Naive thymus-derived CD8-positive, alpha-beta T cell (primary cell): ENCODE measurements at regions not wholly inside any gene's neighbourhood (a gene's known extent, or its start where the extent isn't known, plus 50 kb on each side); places are given as distances from the start of the nearest gene placed in this dataset.

ENCODE experiments used
- ATAC-seq, 2 donors: fragments of 150-1000 bp; cut with Tn5 transposase in 1 of 2; sonication (Bioruptor Pico), chemical (Tn5 transposase) in 1 of 2; 1 replicate in 1 of 2; 2 replicates in 1 of 2; pipeline ENCODE4 v1.10.0; 2021; ENCODE audit warnings: mild to moderate bottlenecking in 2 of 2, moderate library complexity in 2 of 2
- POLR2A ChIA-PET: fragments of 350-600 bp; sonication (Branson Sonifier 250); formaldehyde crosslinking; loops from one replicate; lab custom pipeline; 2021; ENCODE audit warnings: antibody characterized with exemption; lab: Charles Lee
- DNase-seq, 10 donors: peaks; one replicate each; pipeline versions ENCODE4 v3.0.0 to v3.0.0-alpha.2; 2020 to 2022
- H3K27ac Mint-ChIP-seq, 10 donors: one replicate each; pipeline ENCODE4 v1.8.0; 2020 to 2022; ENCODE audit warnings: mild to moderate bottlenecking in 10 of 10, mixed read lengths in 10 of 10, moderate library complexity in 4 of 10, inconsistent platforms in 1 of 10
- H3K27me3 Mint-ChIP-seq, 5 donors: one replicate each; pipeline ENCODE4 v1.8.0; 2021 to 2022; ENCODE audit warnings: mixed read lengths in 5 of 5
- H3K36me3 Mint-ChIP-seq, 3 donors: one replicate each; pipeline ENCODE4 v1.8.0; 2020 to 2022; ENCODE audit warnings: mixed read lengths in 3 of 3, mild to moderate bottlenecking in 2 of 3, inconsistent platforms in 1 of 3
- H3K4me1 Mint-ChIP-seq, 4 donors: one replicate each; pipeline ENCODE4 v1.8.0; 2021 to 2022; ENCODE audit warnings: mixed read lengths in 4 of 4
- H3K4me3 Mint-ChIP-seq, 10 donors: one replicate each; pipeline ENCODE4 v1.8.0; 2020 to 2022; ENCODE audit warnings: mild to moderate bottlenecking in 10 of 10, mixed read lengths in 10 of 10, moderate library complexity in 6 of 10, inconsistent platforms in 1 of 10
- H3K9me3 Mint-ChIP-seq, 9 donors: one replicate each; pipeline ENCODE4 v1.8.0; 2020 to 2022; ENCODE audit warnings: mixed read lengths in 9 of 9, mild to moderate bottlenecking in 3 of 9, inconsistent platforms in 1 of 9, moderate library complexity in 1 of 9

- DNase-seq: peak in 6 of 10 donors; percentile 6 to 43 (median 17)
Observed at GRCh38 chr7:17234030-17234397, 64.4 kb upstream of the AHR start.

GRCh38 chr7:17234398-17235031, 63.9 kb upstream of the AHR start:
- H3K4me3 Mint-ChIP-seq: peak overlapping the region; percentile 61 to 88 (median 80)
- DNase-seq: peak in 9 of 10 donors; percentile 49 to 83 (median 61)
- no peaks in the 10 kb centered on the region for H3K27me3 Mint-ChIP-seq
- peak overlapping the region; percentile 93 to 100 (median 98) for H3K27ac Mint-ChIP-seq
- peak; percentile 83 to 91 for ATAC-seq
- POLR2A ChIA-PET: no interaction called here
- H3K36me3 Mint-ChIP-seq: peaks cover 0 to 3% (median 0%) of the 10 kb centered on the region in 3 donors
- peaks cover 10 to 40% (median 33%) of the 10 kb centered on the region in 4 donors for H3K4me1 Mint-ChIP-seq
- peaks cover 0 to 10% (median 0%) of the 10 kb centered on the region in 9 donors for H3K9me3 Mint-ChIP-seq

More at GRCh38 chr7:17234030-17234397, 64.4 kb upstream of the AHR start:
- Mint-ChIP-seq H3K36me3 (peaks cover 0 to 3% (median 0%) of the 10 kb centered on the region in 3 donors), H3K4me1 (peaks cover 10 to 40% (median 33%) of the 10 kb centered on the region in 4 donors), H3K9me3 (peaks cover 0 to 10% (median 0%) of the 10 kb centered on the region in 9 donors), H3K4me3 (peak overlapping the region; percentile 61 to 88 (median 80)), H3K27ac (peak overlapping the region; percentile 93 to 100 (median 98)), H3K27me3 (no peaks in the 10 kb centered on the region)
- ATAC-seq: peak; percentile 56 to 59
- POLR2A ChIA-PET: no interaction called here

GRCh38 chr7:17236171-17236570, 62.3 kb upstream of the AHR start:
- ATAC-seq (no peak), DNase-seq (no peak)
- peaks cover 0 to 3% (median 0%) of the 10 kb centered on the region in 3 donors for H3K36me3 Mint-ChIP-seq
- H3K4me1 Mint-ChIP-seq: peaks cover 10 to 40% (median 33%) of the 10 kb centered on the region in 4 donors
- H3K4me3 Mint-ChIP-seq: peak overlapping the region in 6 of 10 donors; percentile 0 to 35 (median 14)
- POLR2A ChIA-PET: no interaction called here
- H3K27me3 Mint-ChIP-seq: no peaks in the 10 kb centered on the region
- peaks cover 0 to 10% (median 0%) of the 10 kb centered on the region in 9 donors for H3K9me3 Mint-ChIP-seq
- peak overlapping the region; percentile 31 to 98 (median 81) for H3K27ac Mint-ChIP-seq

GRCh38 chr7:17236603-17237002, 61.8 kb upstream of the AHR start:
- Mint-ChIP-seq H3K27ac (peak overlapping the region in 4 of 10 donors; percentile 54 to 97 (median 69)), H3K27me3 (no peaks in the 10 kb centered on the region), H3K4me1 (peaks cover 10 to 40% (median 33%) of the 10 kb centered on the region in 4 donors), H3K36me3 (peaks cover 0 to 3% (median 0%) of the 10 kb centered on the region in 3 donors), H3K9me3 (peaks cover 0 to 10% (median 0%) of the 10 kb centered on the region in 9 donors), H3K4me3 (no peak overlapping the region)
- no peak for DNase-seq
- no peak for ATAC-seq
- POLR2A ChIA-PET: no interaction called here

GRCh38 chr7:17239046-17239445, 59.4 kb upstream of the AHR start:
- H3K27me3 Mint-ChIP-seq: no peaks in the 10 kb centered on the region
- DNase-seq (no peak), ATAC-seq (no peak)
- peaks cover 0 to 3% (median 0%) of the 10 kb centered on the region in 3 donors for H3K36me3 Mint-ChIP-seq
- H3K4me1 Mint-ChIP-seq: peaks cover 9 to 28% (median 22%) of the 10 kb centered on the region in 4 donors
- no peak overlapping the region for H3K27ac Mint-ChIP-seq
- peaks cover 0 to 10% (median 0%) of the 10 kb centered on the region in 9 donors for H3K9me3 Mint-ChIP-seq
- POLR2A ChIA-PET: no interaction called here
- no peak overlapping the region for H3K4me3 Mint-ChIP-seq

- Mint-ChIP-seq H3K36me3 (peaks cover 0 to 3% (median 0%) of the 10 kb centered on the region in 3 donors), H3K4me3 (no peak overlapping the region), H3K4me1 (peaks cover 6 to 20% (median 15%) of the 10 kb centered on the region in 4 donors), H3K9me3 (peaks cover 0 to 10% (median 0%) of the 10 kb centered on the region in 9 donors), H3K27me3 (no peaks in the 10 kb centered on the region), H3K27ac (no peak overlapping the region)
- POLR2A ChIA-PET: no interaction called here
- no peak for DNase-seq
- ATAC-seq: no peak
Observed at GRCh38 chr7:17239683-17240521, 58.5 kb upstream of the AHR start.

- no peak for ATAC-seq
- H3K27me3 Mint-ChIP-seq: no peaks in the 10 kb centered on the region
Observed at GRCh38 chr7:17242504-17242903, 55.9 kb upstream of the AHR start.

GRCh38 chr7:17244786-17245185, 53.7 kb upstream of the AHR start:
- DNase-seq (no peak), ATAC-seq (no peak)
- H3K36me3 Mint-ChIP-seq: no peaks in the 10 kb centered on the region
- H3K4me3 Mint-ChIP-seq: no peak overlapping the region
- no peaks in the 10 kb centered on the region for H3K4me1 Mint-ChIP-seq
- H3K27ac Mint-ChIP-seq: no peak overlapping the region
- H3K27me3 Mint-ChIP-seq: no peaks in the 10 kb centered on the region
- no peaks in the 10 kb centered on the region for H3K9me3 Mint-ChIP-seq
- POLR2A ChIA-PET: no interaction called here

More at GRCh38 chr7:17242504-17242903, 55.9 kb upstream of the AHR start:
- H3K36me3 Mint-ChIP-seq: peaks cover 0 to 3% (median 0%) of the 10 kb centered on the region in 3 donors
- no peak overlapping the region for H3K27ac Mint-ChIP-seq
- H3K4me3 Mint-ChIP-seq: no peak overlapping the region
- H3K4me1 Mint-ChIP-seq: no peaks in the 10 kb centered on the region
- H3K9me3 Mint-ChIP-seq: peaks cover 0 to 4% (median 0%) of the 10 kb centered on the region in 9 donors
- POLR2A ChIA-PET: no interaction called here
- DNase-seq: no peak

GRCh38 chr7:17247357-17247756, 51.1 kb upstream of the AHR start:
- H3K4me1 Mint-ChIP-seq: no peaks in the 10 kb centered on the region
- no peaks in the 10 kb centered on the region for H3K27me3 Mint-ChIP-seq
- no peak overlapping the region for H3K4me3 Mint-ChIP-seq
- ATAC-seq (no peak), DNase-seq (no peak)
- peaks cover 0 to under 1% (median 0%) of the 10 kb centered on the region in 3 donors for H3K36me3 Mint-ChIP-seq
- POLR2A ChIA-PET: no interaction called here
- H3K27ac Mint-ChIP-seq: no peak overlapping the region
- H3K9me3 Mint-ChIP-seq: peaks cover 0 to under 1% (median 0%) of the 10 kb centered on the region in 9 donors

- Mint-ChIP-seq H3K4me1 (no peaks in the 10 kb centered on the region), H3K27ac (no peak overlapping the region), H3K9me3 (peaks cover 0 to 6% (median 0%) of the 10 kb centered on the region in 9 donors), H3K4me3 (no peak overlapping the region), H3K27me3 (no peaks in the 10 kb centered on the region), H3K36me3 (peaks cover 0 to 5% (median 3%) of the 10 kb centered on the region in 3 donors)
- POLR2A ChIA-PET: no interaction called here
- no peak for ATAC-seq
- no peak for DNase-seq
Observed at GRCh38 chr7:17248527-17248926, 49.9 kb upstream of the AHR start.
